Left colon (tissue), 2 donors: ENCODE measurements at regions not wholly inside any gene's neighbourhood (a gene's known extent, or its start where the extent isn't known, plus 50 kb on each side); places are given as distances from the start of the nearest gene placed in this dataset.

Experiments
- ATAC-seq: fragments of 200-7000 bp; cut with Tn5 transposase; one replicate; pipeline ENCODE4 v1.9.1; 2020; ENCODE audit warnings: mild to moderate bottlenecking, moderate library complexity
- DNase-seq, 2 donors: peaks; one replicate each; pipeline ENCODE4 v3.0.0-alpha.2; 2020
- intact Hi-C, 2 donors: fragments of 100-400 bp; cut with DNase I in 1 of 2; cut with micrococcal nuclease in 1 of 2; formaldehyde crosslinking; loops; one replicate each; pipeline versions ENCODE4 v1.11.2 to v1.14.0; 2022; cut with DNase I, micrococcal nuclease
- donor health status: DM: no; HTN: no; CAD: no.
- donor health status: DM: yes; HTN: yes; CAD: no.

DNA sequence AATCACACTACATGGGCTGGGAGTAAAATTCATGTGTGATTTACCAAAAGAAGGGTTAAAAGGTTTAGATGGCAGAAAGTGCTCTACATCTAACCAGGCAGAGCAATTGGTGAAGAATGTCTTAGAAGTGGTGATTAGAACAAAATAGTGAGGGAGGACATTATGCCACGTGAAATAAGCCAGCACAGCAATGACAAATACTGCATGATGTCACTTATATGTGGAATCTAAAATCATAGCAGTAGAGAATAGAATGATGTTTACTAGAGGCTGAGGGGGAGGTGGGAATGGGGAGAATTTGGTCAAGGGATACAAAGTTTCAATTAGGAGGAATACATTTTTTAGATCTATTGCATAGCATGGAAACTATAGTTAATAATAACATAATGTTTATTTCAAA lies 253.3 kb downstream of the KCNS3 start:
- DNase-seq (no peak), ATAC-seq (no peak)

GRCh38 chr2:18129348-18129747 lies 250.9 kb downstream of the KCNS3 start:
- intact Hi-C loops, result no loop called here
- ATAC-seq (no peak), DNase-seq (no peak)

More for the DNA sequence above, 253.3 kb downstream of the KCNS3 start:
- intact Hi-C loops, result no loop called here

DNA sequence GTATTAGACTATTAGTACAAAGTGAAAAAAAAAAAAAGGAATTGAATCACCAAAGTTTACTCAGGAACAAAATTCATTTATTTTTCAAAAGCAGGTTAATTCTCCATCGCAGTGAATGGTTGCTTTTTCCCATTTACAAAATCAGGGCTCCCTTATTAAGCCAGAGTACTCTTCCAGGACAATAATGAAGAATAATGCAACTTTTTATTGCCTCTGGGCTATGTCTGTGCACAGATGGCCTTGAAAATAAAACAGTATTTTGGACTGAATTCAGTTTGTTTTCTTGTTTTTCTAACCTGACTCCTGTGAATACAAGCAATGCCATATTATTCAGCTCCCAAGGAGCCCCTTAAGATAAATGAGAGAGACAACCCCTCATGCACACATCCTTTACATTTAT lies 246.8 kb downstream of the KCNS3 start:
- intact Hi-C loops, result no loop called here
- no peak for ATAC-seq
- DNase-seq, result no peak

DNA sequence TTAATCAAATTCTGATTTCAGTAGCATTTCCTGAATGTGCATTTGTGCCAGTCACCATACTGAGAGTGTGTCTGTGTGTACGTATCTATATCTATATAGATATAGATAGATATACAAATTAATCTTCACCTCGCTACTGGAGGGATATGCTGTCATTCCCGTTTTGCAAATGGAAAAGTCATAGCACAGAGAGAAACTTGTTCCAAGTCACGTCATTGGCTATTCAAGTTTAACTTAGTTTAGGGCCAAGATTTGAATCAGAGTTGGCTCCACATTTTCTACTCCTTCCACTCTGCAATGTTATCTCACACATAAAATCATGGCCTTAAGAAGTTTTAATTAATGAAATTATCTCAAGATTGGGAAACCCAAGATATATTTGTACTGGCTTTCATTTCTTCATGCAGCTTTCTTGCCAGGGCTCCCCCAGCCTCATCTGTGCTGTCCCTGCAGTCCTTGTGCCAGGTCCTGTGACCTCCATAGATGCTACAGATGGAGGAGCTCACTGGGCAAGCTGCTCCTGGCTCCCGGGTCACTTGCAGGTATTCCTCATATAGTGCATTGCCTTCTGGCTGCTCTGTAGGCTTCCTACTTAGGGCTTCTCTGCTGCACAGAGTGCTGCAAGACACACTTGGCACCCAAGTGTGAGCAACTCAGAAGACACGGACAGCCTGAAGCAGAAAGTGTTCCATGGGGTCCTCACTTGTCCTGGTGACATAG lies 245.8 kb downstream of the KCNS3 start:
- intact Hi-C loops, result no loop called here
- DNase-seq (no peak), ATAC-seq (no peak)

DNA sequence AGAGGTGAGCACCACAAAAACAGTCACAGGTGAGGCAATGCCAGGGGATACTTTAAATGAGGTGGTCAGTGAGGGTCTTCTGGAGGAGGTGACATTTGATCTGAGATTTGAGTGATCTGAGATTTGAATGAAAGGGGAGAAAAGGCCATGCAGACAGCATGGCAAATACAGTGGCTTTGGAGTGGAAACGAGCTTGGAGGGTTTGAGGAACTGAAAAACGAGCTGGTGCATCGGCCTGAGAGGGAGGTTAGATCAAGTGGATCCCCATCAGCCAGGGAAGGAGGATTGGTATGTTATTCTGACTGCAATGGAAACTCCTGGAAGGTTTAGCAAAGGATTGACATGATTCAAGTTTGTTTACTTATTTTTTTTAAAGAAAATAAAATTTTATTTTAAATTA lies 245.1 kb downstream of the KCNS3 start:
- no peak for ATAC-seq
- DNase-seq, result no peak
- intact Hi-C loops, result no loop called here

DNA sequence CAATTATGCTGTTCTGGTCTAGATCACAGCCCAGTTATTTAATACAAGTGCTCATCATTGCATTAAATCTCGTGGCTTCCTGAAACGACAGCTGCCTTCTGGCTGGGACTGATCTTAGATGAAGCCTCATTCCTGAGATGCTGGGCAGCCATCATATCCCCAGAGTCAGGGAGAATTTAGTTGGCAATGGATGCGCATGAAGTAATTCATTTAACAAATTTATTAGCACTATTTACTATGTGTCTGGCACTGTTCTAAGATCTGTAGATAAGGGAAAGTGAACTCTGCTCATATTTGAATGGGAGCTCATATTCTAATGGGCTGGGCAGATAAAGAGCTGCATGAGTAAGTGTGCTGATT lies 244.7 kb downstream of the KCNS3 start:
- intact Hi-C loops, result no loop called here
- no peak for ATAC-seq
- DNase-seq, result no peak

GRCh38 chr2:18122544-18123210 lies 244.2 kb downstream of the KCNS3 start:
- DNase-seq (no peak), ATAC-seq (no peak)
- intact Hi-C loops, result no loop called here

- no peak for ATAC-seq
- intact Hi-C loops, result no loop called here
- DNase-seq, result peak in 1 of 2 donors; percentile 5
These were observed 241.4 kb downstream of the KCNS3 start for GRCh38 chr2:18119883-18120282.

DNA sequence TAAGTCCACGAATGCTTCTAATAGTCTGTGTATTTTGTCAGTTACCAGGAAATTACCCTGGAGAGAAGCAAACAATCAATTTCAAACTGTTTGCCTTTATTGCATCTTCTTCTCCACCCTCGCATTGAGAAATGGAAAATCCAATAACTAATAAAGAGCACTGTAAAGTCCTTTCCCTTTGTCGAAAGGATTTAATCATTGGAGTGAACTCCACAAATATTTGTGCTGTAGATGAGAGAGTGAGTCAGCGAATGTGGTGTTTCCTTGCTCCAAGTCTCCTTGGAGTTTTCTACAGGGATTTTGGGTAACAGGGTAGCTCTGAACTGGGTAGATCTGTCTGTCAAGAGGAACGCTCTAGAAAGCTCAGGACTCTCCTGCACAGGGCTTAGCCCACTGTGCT lies 240.2 kb downstream of the KCNS3 start:
- intact Hi-C loops, result no loop called here
- DNase-seq, result no peak
- ATAC-seq, result no peak

- intact Hi-C loops, result no loop called here
These were observed 239.1 kb downstream of the KCNS3 start for GRCh38 chr2:18117592-18117991.

GRCh38 chr2:18110222-18110621 lies 231.8 kb downstream of the KCNS3 start:
- intact Hi-C loops, result no loop called here
- ATAC-seq, result no peak
- DNase-seq, result no peak

More at GRCh38 chr2:18117592-18117991, 239.1 kb downstream of the KCNS3 start:
- ATAC-seq (peak; percentile 81), DNase-seq (peak in 1 of 2 donors; percentile 51)

- intact Hi-C loops, result no loop called here
- no peak for DNase-seq
- no peak for ATAC-seq
These were observed 228.4 kb downstream of the KCNS3 start for GRCh38 chr2:18106841-18107240.

DNA sequence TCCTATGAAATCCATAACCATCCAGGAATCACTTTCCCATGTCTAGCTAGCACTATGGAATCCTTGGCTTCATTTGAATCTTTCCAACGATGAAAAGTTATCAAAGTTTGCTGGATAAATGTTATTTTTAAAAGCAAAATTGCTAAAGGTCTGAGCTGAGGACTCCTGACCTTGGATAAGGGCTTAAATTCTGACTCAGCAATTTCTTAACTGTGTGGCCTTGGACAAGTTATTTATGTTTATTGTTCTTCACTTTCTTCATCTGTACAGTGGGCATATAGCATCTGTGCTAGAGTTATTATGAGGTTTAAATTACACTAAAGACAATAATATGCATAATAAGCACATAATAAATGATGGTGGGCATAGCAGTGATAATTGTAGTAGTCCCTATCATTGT lies 227.5 kb downstream of the KCNS3 start:
- ATAC-seq (no peak), DNase-seq (no peak)
- intact Hi-C loops, result no loop called here

- ATAC-seq, result no peak
- intact Hi-C loops, result no loop called here
- no peak for DNase-seq
These were observed 226.2 kb downstream of the KCNS3 start for GRCh38 chr2:18104595-18105224.

GRCh38 chr2:18096836-18097405 lies 218.5 kb downstream of the KCNS3 start:
- DNase-seq, result no peak
- intact Hi-C loops, result no loop called here
- ATAC-seq, result no peak

DNA sequence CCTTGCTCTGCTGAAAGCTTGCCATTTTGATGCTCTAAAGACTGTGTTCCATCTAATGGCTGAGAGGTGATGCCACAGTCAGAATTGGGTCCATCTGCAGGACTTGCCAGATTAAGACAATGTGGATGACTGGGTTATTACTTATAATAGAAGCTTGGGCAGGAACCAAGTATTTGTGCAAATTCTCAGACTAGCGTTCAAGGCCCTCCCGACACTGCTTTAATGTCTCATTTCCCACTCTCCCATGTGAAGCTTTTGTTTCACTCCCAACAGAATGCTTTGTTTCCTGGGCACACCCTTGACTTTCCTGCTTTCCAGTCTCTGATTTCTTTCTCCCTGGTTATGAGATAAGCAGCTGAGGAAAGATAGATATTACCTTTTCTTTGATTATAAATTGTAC lies 215.8 kb downstream of the KCNS3 start:
- intact Hi-C loops, result no loop called here
- ATAC-seq (no peak), DNase-seq (no peak)

GRCh38 chr2:18093196-18093595 lies 214.7 kb downstream of the KCNS3 start:
- DNase-seq, result no peak
- intact Hi-C loops, result no loop called here
- no peak for ATAC-seq

- DNase-seq (no peak), ATAC-seq (no peak)
- intact Hi-C loops, result no loop called here
These were observed 214.3 kb downstream of the KCNS3 start for GRCh38 chr2:18092760-18093159.

DNA sequence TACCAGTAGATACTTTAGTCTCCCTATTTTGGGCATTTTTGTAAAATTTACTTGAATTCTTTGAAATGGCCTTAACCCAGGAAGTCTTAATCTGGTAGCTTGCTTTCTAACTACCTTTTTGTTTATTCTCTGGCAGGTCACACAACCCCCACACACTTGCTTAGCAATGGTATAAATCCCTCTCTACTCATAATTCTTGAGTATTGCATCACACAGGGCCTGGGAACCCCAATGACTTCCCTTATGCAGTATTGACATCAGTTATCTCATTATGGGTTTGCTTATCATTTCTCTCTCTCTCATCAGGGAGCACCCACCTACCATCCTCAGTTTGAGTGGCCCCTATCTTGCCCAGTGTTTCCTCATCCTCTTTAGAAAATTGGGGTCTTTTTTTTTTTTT lies 207.1 kb downstream of the KCNS3 start:
- ATAC-seq, result no peak
- intact Hi-C loops, result no loop called here

DNA sequence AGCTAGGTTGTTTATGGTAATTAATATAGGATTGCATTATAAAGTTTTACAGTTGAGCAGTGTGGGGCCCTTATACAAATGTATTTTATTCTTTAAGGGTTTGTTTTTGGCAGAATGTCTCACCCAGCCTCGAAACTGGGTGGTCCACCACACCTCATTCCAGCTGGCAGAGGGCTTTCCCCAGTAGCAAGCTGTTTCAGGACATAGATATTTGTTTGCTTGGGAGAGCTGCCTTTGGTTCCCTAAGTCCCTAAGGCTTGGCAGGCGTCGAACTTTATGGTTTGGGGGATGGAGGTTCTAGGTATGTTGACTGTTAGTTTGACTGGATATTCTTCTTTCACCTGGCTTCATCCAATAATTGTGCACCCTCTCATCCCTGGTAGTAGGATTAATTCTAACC lies 205.9 kb downstream of the KCNS3 start:
- no peak for ATAC-seq
- DNase-seq, result no peak
- intact Hi-C loops, result no loop called here

More for the DNA sequence above, 207.1 kb downstream of the KCNS3 start:
- no peak for DNase-seq
